ENCODE measurements at regions not wholly inside any gene's neighbourhood (a gene's known extent, or its start where the extent isn't known, plus 50 kb on each side); places are given as distances from the start of the nearest gene placed in this dataset.

- TF ChIP-seq CTCF (IDR thresholded peaks at IDR 0.05) (no peak), POLR2AphosphoS5 (IDR thresholded peaks at IDR 0.05) (no peak)
Observed at GRCh38 chr21:19326531-19327319, 923.1 kb upstream of the TMPRSS15 start.
